Upper lobe of left lung (tissue), 6 donors: ENCODE measurements at regions not wholly inside any gene's neighbourhood (a gene's known extent, or its start where the extent isn't known, plus 50 kb on each side); places are given as distances from the start of the nearest gene placed in this dataset.

Experiments used
- ATAC-seq, 2 donors: fragments of 200-7000 bp; cut with Tn5 transposase; one replicate each; pipeline ENCODE4 v1.9.1; 2022; ENCODE audit warnings: mild to moderate bottlenecking in 2 of 2, moderate library complexity in 2 of 2; ENCODE audit not compliant: low FRiP score in 2 of 2
- DNase-seq, 2 donors: peaks; one replicate each; pipeline ENCODE4 v3.0.0-alpha.2; 2019 to 2020
- H3K27ac ChIP-seq, 4 donors: fragments of 200-600 bp; sonication (generic); one replicate each; pipeline ENCODE4 v1.5.1; 2016 to 2019
- H3K27me3 ChIP-seq, 4 donors: fragments of 200-600 bp; sonication (generic); one replicate each; pipeline ENCODE4 v1.5.1; 2017 to 2019
- H3K36me3 ChIP-seq, 4 donors: fragments of 200-600 bp; sonication (generic); one replicate each; pipeline ENCODE4 v1.5.1; 2016 to 2019
- H3K4me1 ChIP-seq, 4 donors: fragments of 200-600 bp; sonication (generic); one replicate each; pipeline ENCODE4 v1.5.1; 2018 to 2019
- H3K4me3 ChIP-seq, 4 donors: fragments of 200-600 bp; sonication (generic); one replicate each; pipeline ENCODE4 v1.5.1; 2017 to 2019; ENCODE audit warnings: mild to moderate bottlenecking in 2 of 4, moderate library complexity in 1 of 4
- H3K9me3 ChIP-seq, 4 donors: fragments of 200-600 bp; sonication (generic); one replicate each; pipeline ENCODE4 v1.5.1; 2018 to 2019
- EP300 ChIP-seq, 4 donors: sonication (generic); formaldehyde crosslinking; IDR thresholded peaks; one replicate each; pipeline ENCODE4 v1.5.1; 2017; ENCODE audit warnings: antibody characterized with exemption in 4 of 4, control low read depth in 2 of 4
- POLR2A ChIP-seq, 4 donors: fragments of 450-650 bp; IDR thresholded peaks; one replicate each; pipeline ENCODE4 v1.5.1; 2016 to 2017; ENCODE audit warnings: antibody characterized with exemption in 4 of 4, mild to moderate bottlenecking in 2 of 4
- POLR2AphosphoS5 ChIP-seq, 2 donors: sonication (generic); formaldehyde crosslinking; IDR thresholded peaks; one replicate each; pipeline ENCODE4 v1.5.1; 2017; ENCODE audit warnings: antibody characterized with exemption in 2 of 2
- WGBS, 2 donors: methylation state at CpG; one replicate each; pipeline ENCODE4 v1.1.5; 2017 to 2018; 5-methylcytosine and 5-hydroxymethylcytosine counted together
- TF ChIP-seq, protein P1 (sequence below), 6 experiments: fragments of 450-650 bp in 4 of 6; fragments of 200-600 bp in 2 of 6; sonication (generic) in 2 of 6; IDR thresholded peaks; one replicate each; pipeline ENCODE4 v1.5.1; 2016 to 2019; ENCODE audit warnings: antibody characterized with exemption in 6 of 6
- donor health status: DM: no; HTN: no; CAD: no; lungs with moderate emphysema.
- donor health status: DM: no; HTN: yes; CAD: no; lungs with severe emphysema.

- 87 to 88% methylated on average over 5 of the region's 5 CpGs for WGBS, 2 donors
- TF ChIP-seq EP300 (IDR thresholded peaks at IDR 0.05) (no peak), POLR2A (IDR thresholded peaks at IDR 0.05) (no peak), POLR2AphosphoS5 (IDR thresholded peaks at IDR 0.05) (no peak)
- TF ChIP-seq, protein P1, sequence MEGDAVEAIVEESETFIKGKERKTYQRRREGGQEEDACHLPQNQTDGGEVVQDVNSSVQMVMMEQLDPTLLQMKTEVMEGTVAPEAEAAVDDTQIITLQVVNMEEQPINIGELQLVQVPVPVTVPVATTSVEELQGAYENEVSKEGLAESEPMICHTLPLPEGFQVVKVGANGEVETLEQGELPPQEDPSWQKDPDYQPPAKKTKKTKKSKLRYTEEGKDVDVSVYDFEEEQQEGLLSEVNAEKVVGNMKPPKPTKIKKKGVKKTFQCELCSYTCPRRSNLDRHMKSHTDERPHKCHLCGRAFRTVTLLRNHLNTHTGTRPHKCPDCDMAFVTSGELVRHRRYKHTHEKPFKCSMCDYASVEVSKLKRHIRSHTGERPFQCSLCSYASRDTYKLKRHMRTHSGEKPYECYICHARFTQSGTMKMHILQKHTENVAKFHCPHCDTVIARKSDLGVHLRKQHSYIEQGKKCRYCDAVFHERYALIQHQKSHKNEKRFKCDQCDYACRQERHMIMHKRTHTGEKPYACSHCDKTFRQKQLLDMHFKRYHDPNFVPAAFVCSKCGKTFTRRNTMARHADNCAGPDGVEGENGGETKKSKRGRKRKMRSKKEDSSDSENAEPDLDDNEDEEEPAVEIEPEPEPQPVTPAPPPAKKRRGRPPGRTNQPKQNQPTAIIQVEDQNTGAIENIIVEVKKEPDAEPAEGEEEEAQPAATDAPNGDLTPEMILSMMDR (IDR thresholded peaks at IDR 0.05): no peak
- Histone ChIP-seq H3K9me3 (no peaks in the 10 kb centered on the region), H3K4me3 (no peak overlapping the region), H3K27me3 (no peaks in the 10 kb centered on the region), H3K27ac (no peak overlapping the region), H3K36me3 (no peaks in the 10 kb centered on the region), H3K4me1 (peaks cover 0 to 5% (median 3%) of the 10 kb centered on the region in 4 donors)
- no peak for ATAC-seq
- no peak for DNase-seq
Observed at GRCh38 chr3:194784361-194784760, 98.7 kb downstream of the FAM43A start.

- H3K9me3 ChIP-seq: no peaks in the 10 kb centered on the region
- no peaks in the 10 kb centered on the region for H3K27me3 ChIP-seq
- peak overlapping the region in 2 of 4 donors; percentile 9 to 35 for H3K27ac ChIP-seq
- H3K4me1 ChIP-seq: peaks cover 0 to 5% (median 2%) of the 10 kb centered on the region in 4 donors
- TF ChIP-seq POLR2A (IDR thresholded peaks at IDR 0.05): no peak
- TF ChIP-seq POLR2AphosphoS5 (IDR thresholded peaks at IDR 0.05): peak in 1 of 2 donors; percentile 21
- WGBS, 2 donors: 59 to 62% methylated on average over 4 of the region's 4 CpGs
- no peak for DNase-seq
- H3K4me3 ChIP-seq: no peak overlapping the region
- ATAC-seq: peak in 1 of 2 donors; percentile 37
- H3K36me3 ChIP-seq: no peaks in the 10 kb centered on the region
Observed at GRCh38 chr3:194785315-194785714, 99.6 kb downstream of the FAM43A start.

- ATAC-seq (no peak), DNase-seq (no peak)
- Histone ChIP-seq H3K36me3 (no peaks in the 10 kb centered on the region), H3K27me3 (no peaks in the 10 kb centered on the region), H3K4me3 (no peak overlapping the region), H3K27ac (no peak overlapping the region), H3K4me1 (peaks cover 0 to 5% (median 2%) of the 10 kb centered on the region in 4 donors), H3K9me3 (no peaks in the 10 kb centered on the region)
- 94 to 100% methylated on average over 2 of the region's 2 CpGs for WGBS, 2 donors
- no peak for TF ChIP-seq POLR2A (IDR thresholded peaks at IDR 0.05)
- TF ChIP-seq, protein P1 (IDR thresholded peaks at IDR 0.05): no peak
- no peak for TF ChIP-seq EP300 (IDR thresholded peaks at IDR 0.05)
- TF ChIP-seq POLR2AphosphoS5 (IDR thresholded peaks at IDR 0.05): no peak
Observed at GRCh38 chr3:194787072-194787471, 101.4 kb downstream of the FAM43A start.

DNA sequence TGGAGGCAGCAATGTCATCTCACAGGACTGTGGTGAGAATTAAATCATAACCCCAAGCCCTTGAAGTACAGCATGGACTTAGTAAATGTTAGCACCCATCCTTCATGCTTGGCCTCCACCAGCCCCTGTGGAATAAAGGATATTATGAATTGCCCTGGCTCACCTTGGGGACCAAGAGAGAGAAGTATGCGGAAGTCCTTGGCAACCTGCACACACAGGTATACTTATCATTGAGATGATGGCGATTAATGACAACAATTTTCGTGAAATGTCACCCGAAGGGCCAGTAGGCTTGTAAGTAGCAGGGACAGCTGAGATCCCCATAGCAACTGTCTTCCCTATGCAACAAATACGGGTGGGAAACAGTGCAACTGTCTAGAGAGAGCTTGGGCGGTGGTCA lies 102.0 kb downstream of the FAM43A start:
- TF ChIP-seq, protein P1 (IDR thresholded peaks at IDR 0.05): no peak
- TF ChIP-seq EP300 (IDR thresholded peaks at IDR 0.05) (no peak), POLR2A (IDR thresholded peaks at IDR 0.05) (no peak), POLR2AphosphoS5 (IDR thresholded peaks at IDR 0.05) (no peak)
- WGBS, 2 donors: 95 to 98% methylated on average over 6 of the region's 6 CpGs
- H3K27me3 ChIP-seq: no peaks in the 10 kb centered on the region
- H3K4me1 ChIP-seq: peaks cover 0 to 5% (median 2%) of the 10 kb centered on the region in 4 donors
- H3K4me3 ChIP-seq: no peak overlapping the region
- ATAC-seq (no peak), DNase-seq (no peak)
- H3K36me3 ChIP-seq: no peaks in the 10 kb centered on the region
- H3K9me3 ChIP-seq: no peaks in the 10 kb centered on the region
- no peak overlapping the region for H3K27ac ChIP-seq

- H3K4me1 ChIP-seq: no peaks in the 10 kb centered on the region
- no peak overlapping the region for H3K4me3 ChIP-seq
- no peaks in the 10 kb centered on the region for H3K36me3 ChIP-seq
- H3K9me3 ChIP-seq: peaks cover 0 to 7% (median 0%) of the 10 kb centered on the region in 4 donors
- 85 to 93% methylated on average over 3 of the region's 3 CpGs for WGBS, 2 donors
- no peak for DNase-seq
- ATAC-seq: no peak
- no peak overlapping the region for H3K27ac ChIP-seq
- no peaks in the 10 kb centered on the region for H3K27me3 ChIP-seq
- TF ChIP-seq, protein P1 (IDR thresholded peaks at IDR 0.05): no peak
- TF ChIP-seq POLR2A (IDR thresholded peaks at IDR 0.05) (no peak), EP300 (IDR thresholded peaks at IDR 0.05) (no peak), POLR2AphosphoS5 (IDR thresholded peaks at IDR 0.05) (no peak)
Observed at GRCh38 chr3:194792368-194792767, 106.7 kb downstream of the FAM43A start.
